Erythroblast (primary cell): ENCODE measurements at regions not wholly inside any gene's neighbourhood (a gene's known extent, or its start where the extent isn't known, plus 50 kb on each side); places are given as distances from the start of the nearest gene placed in this dataset.

Source experiments
- DNase-seq, 2 experiments: peaks; one replicate each; lab custom pipeline; 2025; lab: John Stamatoyannopoulos, UW
- GATA1 ChIP-seq: IDR thresholded peaks from 2 replicates; pipeline ENCODE4 v1.6.1; 2011; ENCODE audit warnings: low read depth, mild to moderate bottlenecking, control low read depth, low read length, moderate library complexity
- POLR2A ChIP-seq: IDR thresholded peaks from 2 replicates; pipeline ENCODE4 v1.6.1; 2011; ENCODE audit warnings: mild to moderate bottlenecking, low read length

- TF ChIP-seq GATA1 (no peak), POLR2A (no peak)
- DNase-seq, result no peak
Measured at GRCh38 chr12:91968777-91969171, 176.9 kb downstream of the BTG1 start.

- TF ChIP-seq POLR2A (no peak), GATA1 (no peak)
- DNase-seq, result no peak
Measured at GRCh38 chr12:91968076-91968776, 177.4 kb downstream of the BTG1 start.

DNA sequence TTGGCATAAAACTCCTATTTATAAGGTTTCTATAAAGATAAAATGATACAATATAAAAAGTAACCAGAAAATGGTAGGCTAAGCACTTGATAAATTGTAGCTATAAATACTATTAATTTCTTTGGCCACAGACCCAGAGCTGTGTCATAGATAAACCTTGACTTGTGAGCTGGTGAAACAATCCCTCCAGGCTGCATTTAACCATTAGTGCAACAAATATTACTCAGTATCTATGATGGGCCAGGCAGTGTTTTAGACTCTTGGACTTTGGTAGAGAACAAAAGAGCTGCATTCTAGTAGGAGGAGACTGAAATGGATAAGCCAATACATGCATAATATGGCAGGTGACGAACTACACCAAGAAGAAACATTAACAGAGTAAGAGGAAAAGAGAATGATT is 178.1 kb downstream of the BTG1 start:
- TF ChIP-seq GATA1 (no peak), POLR2A (no peak)

DNA sequence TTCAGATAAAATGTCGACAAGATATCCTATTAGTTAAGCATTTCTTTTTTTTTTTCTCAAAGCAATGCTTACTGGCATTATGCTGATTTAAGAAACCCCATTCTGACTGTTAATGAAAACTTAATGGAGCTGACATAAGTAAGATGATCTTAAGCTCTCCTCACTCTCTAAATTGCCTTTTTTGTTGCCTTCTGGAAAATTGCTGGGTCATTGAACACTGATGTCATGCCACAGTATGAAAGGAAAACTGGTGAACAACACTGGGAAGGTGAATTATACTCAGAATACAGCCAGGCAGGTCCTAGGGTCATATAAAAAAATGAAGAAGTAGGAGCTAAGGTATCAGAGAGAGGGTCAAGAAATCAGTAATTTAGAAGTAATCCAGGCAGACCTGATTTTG is 179.9 kb downstream of the BTG1 start:
- no peak for TF ChIP-seq GATA1
- no peak for TF ChIP-seq POLR2A
- peak; percentile 1 to 39 for DNase-seq

More for the DNA sequence above, 178.1 kb downstream of the BTG1 start:
- DNase-seq, result no peak

DNA sequence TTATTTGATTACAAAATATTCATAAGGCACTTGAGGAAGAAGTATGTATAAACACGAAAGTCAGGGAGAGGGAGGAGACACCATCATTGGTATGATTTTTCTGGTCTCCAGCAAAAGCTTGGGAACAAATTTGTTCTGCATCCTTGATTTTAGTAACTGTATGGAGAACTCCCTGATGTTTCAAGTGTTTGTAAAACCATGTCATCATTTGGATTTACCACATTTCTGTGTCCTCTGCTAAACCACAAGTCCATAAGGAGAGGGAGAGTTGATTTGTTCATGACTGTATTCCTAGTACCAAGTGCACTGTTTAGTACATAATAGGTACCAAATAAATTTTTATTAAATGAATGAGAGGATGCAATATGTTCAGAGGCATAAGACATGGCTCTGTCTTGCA is 181.1 kb downstream of the BTG1 start:
- DNase-seq, result no peak

DNA sequence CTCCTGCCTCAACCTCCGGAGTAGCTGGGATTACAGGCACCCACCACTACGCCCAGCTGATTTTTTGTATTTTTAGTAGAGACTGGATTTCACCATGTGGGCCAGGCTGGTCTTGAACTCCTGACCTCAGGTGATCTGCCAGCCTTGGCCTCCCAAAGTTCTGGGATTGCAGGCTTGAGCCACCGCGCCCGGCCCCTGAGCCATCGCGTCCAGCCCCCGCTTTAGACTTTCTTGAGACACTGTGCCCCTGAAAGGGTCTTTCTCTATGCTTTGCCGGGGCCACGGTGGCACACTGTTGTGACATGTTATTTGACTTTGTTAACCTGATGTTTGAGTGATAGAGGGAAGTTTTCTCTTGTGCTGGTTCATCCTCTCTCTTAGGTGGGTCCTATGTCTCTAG is 186.4 kb downstream of the BTG1 start:
- TF ChIP-seq GATA1 (no peak), POLR2A (no peak)
- DNase-seq, result no peak

More for the DNA sequence above, 181.1 kb downstream of the BTG1 start:
- TF ChIP-seq POLR2A (no peak), GATA1 (no peak)

DNA sequence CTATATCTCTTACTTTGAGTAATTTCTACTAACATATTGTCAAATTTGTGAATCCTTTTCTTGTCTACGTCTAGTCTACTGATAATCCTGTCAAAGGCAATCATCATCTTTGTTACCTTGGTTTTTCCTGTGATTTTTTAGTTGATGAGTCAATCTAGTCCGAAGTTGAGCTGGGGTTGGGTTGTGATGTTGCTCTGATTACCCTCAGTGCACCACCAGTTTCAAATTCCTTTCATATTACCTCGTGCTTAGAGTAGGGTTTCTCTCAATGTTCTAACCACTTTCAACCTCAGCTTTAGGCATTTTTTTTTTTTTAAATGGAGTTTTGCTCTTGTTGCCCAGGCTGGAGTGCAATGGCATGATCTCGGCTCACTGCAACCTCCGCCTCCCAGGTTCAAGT is 186.8 kb downstream of the BTG1 start:
- TF ChIP-seq GATA1 (no peak), POLR2A (no peak)
- DNase-seq, result no peak

GRCh38 chr12:91954747-91955146 is 190.9 kb downstream of the BTG1 start:
- no peak for TF ChIP-seq GATA1
- TF ChIP-seq POLR2A, result no peak
- DNase-seq, result no peak

DNA sequence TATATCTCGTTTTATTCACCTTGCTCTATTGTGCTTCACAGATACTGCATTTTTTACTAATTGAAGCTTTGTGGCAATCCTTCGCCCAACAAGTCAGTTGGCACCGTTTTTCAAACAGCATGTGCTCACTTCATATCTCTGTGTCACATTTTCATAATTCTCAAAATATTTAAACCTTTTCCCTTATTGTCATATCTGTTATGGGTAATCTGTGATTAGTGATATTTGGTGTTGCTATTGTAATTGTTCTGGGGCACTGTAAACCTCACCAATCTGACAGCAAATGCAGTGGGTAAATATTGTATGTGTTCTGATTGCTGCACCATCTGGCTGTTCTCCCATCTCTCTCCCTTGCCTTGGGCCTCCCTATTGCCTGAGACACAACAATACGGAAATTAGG is 191.3 kb downstream of the BTG1 start:
- no peak for TF ChIP-seq GATA1
- TF ChIP-seq POLR2A, result no peak
- DNase-seq, result no peak

DNA sequence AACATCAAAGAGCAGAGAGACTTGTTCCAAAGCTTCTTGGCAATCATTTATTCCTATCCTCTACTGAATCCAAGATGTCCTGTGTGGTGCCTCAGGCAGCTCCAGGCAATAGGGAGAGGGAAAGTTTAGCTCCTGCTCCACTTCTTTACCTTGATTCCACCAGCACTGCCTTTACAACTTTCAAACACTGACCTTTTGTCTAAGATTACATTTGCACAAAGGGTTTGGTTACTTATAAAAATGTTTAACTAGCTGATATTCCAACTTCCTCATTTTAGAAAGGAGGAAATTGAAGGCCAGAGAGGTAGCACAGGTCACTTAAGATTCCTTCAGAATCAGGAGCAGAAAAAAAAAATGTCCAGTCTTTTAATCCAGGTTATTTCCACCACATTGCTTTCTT is 192.7 kb downstream of the BTG1 start:
- TF ChIP-seq GATA1, result no peak
- no peak for TF ChIP-seq POLR2A
- no peak for DNase-seq

- DNase-seq, result no peak
- no peak for TF ChIP-seq POLR2A
- no peak for TF ChIP-seq GATA1
Measured at GRCh38 chr12:91951571-91951970, 194.1 kb downstream of the BTG1 start.

GRCh38 chr12:91948504-91948903 is 197.1 kb downstream of the BTG1 start:
- no peak for DNase-seq
- TF ChIP-seq GATA1, result no peak
- TF ChIP-seq POLR2A, result no peak

GRCh38 chr12:91947459-91947858 is 198.2 kb downstream of the BTG1 start:
- no peak for DNase-seq
- TF ChIP-seq GATA1 (no peak), POLR2A (no peak)

DNA sequence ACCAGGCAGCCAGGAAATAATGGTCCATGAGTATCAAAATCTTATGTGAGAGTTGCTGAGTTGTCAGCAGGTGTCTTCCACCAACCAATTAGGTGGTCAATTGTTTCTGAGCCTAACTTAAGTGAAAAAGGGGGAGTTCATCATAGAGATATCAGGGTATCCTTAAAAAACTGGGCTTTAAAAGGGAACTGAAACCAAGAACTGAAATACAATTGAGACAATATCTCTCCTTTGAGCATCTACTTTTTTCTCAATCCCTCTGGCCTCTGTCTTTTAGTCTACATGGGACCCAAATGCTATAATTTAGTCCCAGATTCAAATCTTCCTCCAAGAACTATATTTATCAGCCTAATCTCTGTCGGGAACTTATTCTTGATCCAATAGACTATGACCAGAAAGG is 201.0 kb downstream of the BTG1 start:
- TF ChIP-seq GATA1 (no peak), POLR2A (no peak)
- DNase-seq, result no peak
